ENCODE measurements at regions not wholly inside any gene's neighbourhood (a gene's known extent, or its start where the extent isn't known, plus 50 kb on each side); places are given as distances from the start of the nearest gene placed in this dataset.

DNA sequence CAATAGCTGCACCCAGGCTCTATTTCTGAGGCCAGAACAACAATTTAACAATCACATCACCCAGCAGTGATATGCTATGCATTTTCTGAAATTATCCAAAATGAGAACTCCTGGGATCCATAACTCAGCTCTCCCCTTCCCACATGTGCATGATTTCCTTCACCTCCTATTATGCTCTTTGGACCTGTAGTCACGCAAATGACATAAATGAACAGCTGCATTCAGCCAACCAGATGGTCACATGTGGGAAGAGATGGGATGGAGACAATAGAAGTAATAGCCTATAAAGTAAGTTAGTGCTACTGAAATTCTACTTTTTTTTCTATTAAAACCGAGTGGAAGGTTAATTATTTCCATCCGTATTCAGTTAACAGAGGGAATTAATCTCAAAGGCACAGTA is 662.1 kb upstream of the ID4 start:
- no peak overlapping the region for H3K27ac ChIP-seq (ENCODE audit: extremely low read depth, low read depth, low read length)
- TF ChIP-seq POLR3G (IDR thresholded peaks at IDR 0.05; ENCODE audit: extremely low read depth, insufficient read length, insufficient replicate concordance): no peak
- no peak for TF ChIP-seq ZC3H11A (IDR thresholded peaks at IDR 0.05; ENCODE audit: low read depth, low read length)
- no peak for TF ChIP-seq L3MBTL2 (IDR thresholded peaks at IDR 0.05)
- no peak for TF ChIP-seq ZNF12 (CRISPR knock-in tag; IDR thresholded peaks at IDR 0.05)
- TF ChIP-seq RAD51 (IDR thresholded peaks at IDR 0.05; ENCODE audit: borderline replicate concordance, low read depth): no peak
- no peak for TF ChIP-seq ZNF507 (tag; conservative IDR thresholded peaks at IDR 0.05)
- no peak for TF ChIP-seq KLF16 (IDR thresholded peaks at IDR 0.05)
- no peak for TF ChIP-seq KLF6 (CRISPR knock-in tag; IDR thresholded peaks at IDR 0.05; ENCODE audit: borderline replicate concordance)
- H2AFZ ChIP-seq (ENCODE audit: low read depth, low read length): no peak overlapping the region
- in situ Hi-C loops (cut with MboI): no loop called here
- H3K4me3 ChIP-seq: no peak overlapping the region
- no peaks in the 10 kb centered on the region for H4K20me1 ChIP-seq (replicated peaks; ENCODE audit: control insufficient read depth, insufficient read depth, low read length)
- FAIRE-seq (no peak), ATAC-seq (no peak), DNase-seq (ENCODE audit: extremely low read depth in 1 of 4, low spot score in 3 of 4) (no peak)
- ChIA-PET CTCF (ENCODE audit: low intra/inter-chr PET ratio) (no interaction called here), POLR2A (no interaction called here)
- no peaks in the 10 kb centered on the region for H3K4me1 ChIP-seq (replicated peaks in 1 of 2; ENCODE audit: control insufficient read depth in 2 of 2, insufficient read depth in 2 of 2, low read length in 2 of 2)
- no peak overlapping the region for H3K4me2 ChIP-seq (ENCODE audit: insufficient read depth, low read length)
- H3K36me3 ChIP-seq (ENCODE audit: control insufficient read depth, insufficient read depth, low read length): no peaks in the 10 kb centered on the region
- no TSS peak for BruUV-seq (replicated peaks)
- H3K79me2 ChIP-seq (ENCODE audit: control insufficient read depth, insufficient read depth, low read length): no peaks in the 10 kb centered on the region
- intact Hi-C loops (cut with micrococcal nuclease): no loop called here
- no peaks in the 10 kb centered on the region for H3K27me3 ChIP-seq (ENCODE audit: control insufficient read depth in 2 of 2, insufficient read depth in 2 of 2, low read length in 2 of 2)
- no peaks in the 10 kb centered on the region for H3K9me1 ChIP-seq (ENCODE audit: control insufficient read depth, insufficient read depth, low read length)
- no peaks in the 10 kb centered on the region for H3K9me3 ChIP-seq (replicated peaks; ENCODE audit: control insufficient read depth, insufficient read depth, low read depth, low read length)
- 2% methylated on average over 3 of the region's 3 CpGs for WGBS (ENCODE audit: insufficient coverage, low coverage, missing lambda C conversion rate)
- H3K9ac ChIP-seq (ENCODE audit: insufficient read depth in 1 of 2, low read depth in 2 of 2, low read length in 2 of 2): no peak overlapping the region
